Adrenal gland (tissue), 9 donors: ENCODE measurements at regions not wholly inside any gene's neighbourhood (a gene's known extent, or its start where the extent isn't known, plus 50 kb on each side); places are given as distances from the start of the nearest gene placed in this dataset.

Experiments
- DNase-seq, 7 donors: peaks; one replicate each; pipeline ENCODE4 v3.0.0-alpha.2; 2019 to 2020
- H3K27ac ChIP-seq, 5 donors: fragments of 200-600 bp; sonication (generic) in 4 of 5; 1 replicate in 3 of 5; 2 replicates in 2 of 5; pipeline versions ENCODE4 v1.5.1 to v1.8.0; 2016 to 2020; ENCODE audit warnings: mild to moderate bottlenecking in 1 of 5
- H3K27me3 ChIP-seq: fragments of 200-600 bp; 2 replicates; pipeline ENCODE4 v1.8.0; 2021
- H3K36me3 ChIP-seq, 2 donors: fragments of 200-600 bp; replicated peaks in 1 of 2; 1 replicate in 1 of 2; 2 replicates in 1 of 2; pipeline versions ENCODE4 v1.5.1 to v1.8.0; 2018 to 2022
- H3K4me1 ChIP-seq, 2 donors: fragments of 200-600 bp; replicated peaks in 1 of 2; 1 replicate in 1 of 2; 2 replicates in 1 of 2; pipeline versions ENCODE4 v1.5.1 to v1.8.0; 2018 to 2021
- H3K4me3 ChIP-seq, 4 donors: fragments of 200-600 bp; sonication (generic) in 3 of 4; one replicate each; pipeline ENCODE4 v1.5.1; 2016 to 2018
- H3K9me3 ChIP-seq, 3 donors: fragments of 200-600 bp; sonication (generic) in 1 of 3; replicated peaks in 1 of 3; 1 replicate in 2 of 3; 2 replicates in 1 of 3; pipeline versions ENCODE4 v1.5.1 to v1.8.0; 2016 to 2021
- POLR2A ChIP-seq, 2 donors: fragments of 450-650 bp; IDR thresholded peaks; one replicate each; pipeline ENCODE4 v1.6.1; 2017; ENCODE audit warnings: antibody characterized with exemption in 2 of 2, mild to moderate bottlenecking in 2 of 2, moderate library complexity in 1 of 2
- WGBS, 4 donors: extraction: QIAGEN DNeasy Blood & Tissue Kit in 2 of 4; methylation state at CpG; one replicate each; pipeline versions ENCODE4 v1.1.5 to v1.1.7; 2013 to 2017; 5-methylcytosine and 5-hydroxymethylcytosine counted together
- intact Hi-C, 2 donors: fragments of 100-400 bp; cut with DNase I; formaldehyde crosslinking; loops; one replicate each; pipeline versions ENCODE4 v1.14.1 to v1.15.0; 2022 to 2023
- TF ChIP-seq, protein P1 (sequence below), 6 experiments: fragments of 450-650 bp in 4 of 6; fragments of 200-600 bp in 2 of 6; sonication (generic) in 1 of 6; IDR thresholded peaks; 1 replicate in 5 of 6; 2 replicates in 1 of 6; pipeline versions ENCODE4 v1.5.1 to v1.8.0; 2016 to 2021; ENCODE audit warnings: antibody characterized with exemption in 6 of 6, mild to moderate bottlenecking in 2 of 6, moderate library complexity in 1 of 6
- donor health status: healthy with polysubstance abuse.
- donor health status: Bipolar disorder and iron deficiency.
- donor health status: DM: yes; HTN: yes; CAD: no.
- donor health status: DM: no; HTN: no; CAD: no.
- donor health status: DM: no; HTN: no; CAD: no.

DNA sequence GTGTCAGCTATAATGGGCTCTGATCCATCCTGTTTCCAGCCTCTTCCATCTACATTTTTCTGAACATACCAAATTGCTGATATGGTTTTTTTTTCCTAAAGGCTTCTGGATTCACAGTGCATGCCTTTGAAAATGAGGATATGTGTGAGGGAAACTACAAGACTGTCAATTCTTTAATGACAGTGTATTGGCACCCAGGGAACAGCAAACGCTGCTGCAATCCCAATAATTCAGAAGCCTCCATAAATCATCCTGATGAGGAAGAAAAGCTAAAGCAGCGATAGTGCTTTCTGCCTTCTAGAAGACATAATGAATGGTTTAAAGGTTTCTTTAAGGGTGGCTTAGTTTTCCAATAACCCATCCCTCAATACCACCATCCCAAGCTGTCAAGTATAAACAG, 304.5 kb upstream of the PKDCC start:
- 72 to 82% (median 76%) methylated on average over 2 of the region's 2 CpGs for WGBS, 4 donors
- no peak for DNase-seq
- H3K4me1 ChIP-seq = no peaks in the 10 kb centered on the region
- TF ChIP-seq, protein P1, sequence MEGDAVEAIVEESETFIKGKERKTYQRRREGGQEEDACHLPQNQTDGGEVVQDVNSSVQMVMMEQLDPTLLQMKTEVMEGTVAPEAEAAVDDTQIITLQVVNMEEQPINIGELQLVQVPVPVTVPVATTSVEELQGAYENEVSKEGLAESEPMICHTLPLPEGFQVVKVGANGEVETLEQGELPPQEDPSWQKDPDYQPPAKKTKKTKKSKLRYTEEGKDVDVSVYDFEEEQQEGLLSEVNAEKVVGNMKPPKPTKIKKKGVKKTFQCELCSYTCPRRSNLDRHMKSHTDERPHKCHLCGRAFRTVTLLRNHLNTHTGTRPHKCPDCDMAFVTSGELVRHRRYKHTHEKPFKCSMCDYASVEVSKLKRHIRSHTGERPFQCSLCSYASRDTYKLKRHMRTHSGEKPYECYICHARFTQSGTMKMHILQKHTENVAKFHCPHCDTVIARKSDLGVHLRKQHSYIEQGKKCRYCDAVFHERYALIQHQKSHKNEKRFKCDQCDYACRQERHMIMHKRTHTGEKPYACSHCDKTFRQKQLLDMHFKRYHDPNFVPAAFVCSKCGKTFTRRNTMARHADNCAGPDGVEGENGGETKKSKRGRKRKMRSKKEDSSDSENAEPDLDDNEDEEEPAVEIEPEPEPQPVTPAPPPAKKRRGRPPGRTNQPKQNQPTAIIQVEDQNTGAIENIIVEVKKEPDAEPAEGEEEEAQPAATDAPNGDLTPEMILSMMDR (IDR thresholded peaks at IDR 0.05) = no peak
- no peak for TF ChIP-seq POLR2A (IDR thresholded peaks at IDR 0.05)
- H3K27me3 ChIP-seq = no peaks in the 10 kb centered on the region
- no peak overlapping the region for H3K4me3 ChIP-seq
- H3K27ac ChIP-seq = no peak overlapping the region
- intact Hi-C loops = no loop called here
- no peaks in the 10 kb centered on the region for H3K36me3 ChIP-seq
- H3K9me3 ChIP-seq = no peaks in the 10 kb centered on the region

- H3K9me3 ChIP-seq = no peaks in the 10 kb centered on the region
- H3K36me3 ChIP-seq = no peaks in the 10 kb centered on the region
- H3K27me3 ChIP-seq = no peaks in the 10 kb centered on the region
- no peak for DNase-seq
- TF ChIP-seq, protein P1 (IDR thresholded peaks at IDR 0.05) = no peak
- TF ChIP-seq POLR2A (IDR thresholded peaks at IDR 0.05) = no peak
- H3K4me3 ChIP-seq = no peak overlapping the region
- no peak overlapping the region for H3K27ac ChIP-seq
- 71 to 89% (median 84%) methylated on average over 3 of the region's 3 CpGs for WGBS, 4 donors
- no peaks in the 10 kb centered on the region for H3K4me1 ChIP-seq
- intact Hi-C loops = no loop called here
Observed at GRCh38 chr2:41750829-41751228, 297.0 kb upstream of the PKDCC start.

GRCh38 chr2:41759880-41760279, 287.9 kb upstream of the PKDCC start:
- H3K36me3 ChIP-seq = no peaks in the 10 kb centered on the region
- DNase-seq = no peak
- intact Hi-C loops = no loop called here
- H3K4me3 ChIP-seq = no peak overlapping the region
- no peaks in the 10 kb centered on the region for H3K27me3 ChIP-seq
- no peaks in the 10 kb centered on the region for H3K4me1 ChIP-seq
- TF ChIP-seq, protein P1 (IDR thresholded peaks at IDR 0.05) = no peak
- TF ChIP-seq POLR2A (IDR thresholded peaks at IDR 0.05) = no peak
- H3K9me3 ChIP-seq = no peaks in the 10 kb centered on the region
- no peak overlapping the region for H3K27ac ChIP-seq
- 78 to 90% (median 87%) methylated on average over 3 of the region's 3 CpGs for WGBS, 4 donors

GRCh38 chr2:41763141-41763540, 284.7 kb upstream of the PKDCC start:
- no peaks in the 10 kb centered on the region for H3K36me3 ChIP-seq
- no peaks in the 10 kb centered on the region for H3K27me3 ChIP-seq
- WGBS, 4 donors = 74 to 88% (median 83%) methylated on average over 4 of the region's 4 CpGs
- H3K9me3 ChIP-seq = no peaks in the 10 kb centered on the region
- H3K4me3 ChIP-seq = no peak overlapping the region
- H3K4me1 ChIP-seq = no peaks in the 10 kb centered on the region
- H3K27ac ChIP-seq = no peak overlapping the region
- TF ChIP-seq, protein P1 (IDR thresholded peaks at IDR 0.05) = no peak
- TF ChIP-seq POLR2A (IDR thresholded peaks at IDR 0.05) = no peak
- no peak for DNase-seq
- intact Hi-C loops = no loop called here
